ENCODE measurements at regions not wholly inside any gene's neighbourhood (a gene's known extent, or its start where the extent isn't known, plus 50 kb on each side); places are given as distances from the start of the nearest gene placed in this dataset.

DNA sequence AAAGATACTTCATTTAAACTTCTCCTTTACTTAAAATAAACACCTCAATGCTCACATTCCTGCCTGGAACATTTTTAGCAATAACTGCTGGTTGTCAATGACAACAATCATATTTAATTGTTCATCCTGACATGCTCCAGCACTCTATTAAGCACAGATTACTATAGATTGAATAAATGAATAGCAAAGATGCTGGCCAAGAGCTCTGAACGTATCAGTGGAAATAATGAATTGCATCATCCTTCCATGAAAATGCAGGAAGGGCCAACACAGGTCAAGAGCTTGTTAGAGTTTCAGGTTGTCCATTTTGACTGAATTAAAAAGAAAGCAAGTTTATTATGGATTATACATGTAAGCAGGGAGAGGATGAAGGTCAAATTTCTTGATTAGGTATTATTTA, 994.0 kb downstream of the TSN start:
- no peak overlapping the region for H2BK5ac ChIP-seq (ENCODE audit: low read depth, low read length)
- no peak overlapping the region for H2BK20ac ChIP-seq (ENCODE audit: low read length)
- no peaks in the 10 kb centered on the region for H3K9me3 ChIP-seq (ENCODE audit: insufficient read depth in 2 of 2, low read depth in 1 of 2, low read length in 1 of 2)
- H4K5ac ChIP-seq (ENCODE audit: insufficient read length, low read depth, low read length), result no peak overlapping the region
- no peak overlapping the region for H2BK15ac ChIP-seq (ENCODE audit: low read length)
- DNase-seq (ENCODE audit: low read depth in 1 of 2, low spot score in 2 of 2) (no peak), FAIRE-seq (no peak)
- H3K79me2 ChIP-seq (ENCODE audit: control insufficient read depth in 1 of 2, insufficient read depth in 2 of 2, low read length in 2 of 2), result no peaks in the 10 kb centered on the region
- H3K79me1 ChIP-seq (ENCODE audit: low read depth, low read length), result no peaks in the 10 kb centered on the region
- no peak overlapping the region for H2AFZ ChIP-seq (ENCODE audit: low read length)
- H3K4me1 ChIP-seq (replicated peaks in 1 of 4; ENCODE audit: control insufficient read depth in 3 of 4, insufficient read depth in 4 of 4, low read length in 3 of 4), result peaks cover 0 to 5% (median 3%) of the 10 kb centered on the region in 4 experiments; a peak in 2 of 7 replicates
- no peak overlapping the region for H3K23ac ChIP-seq (ENCODE audit: insufficient read length)
- no peak overlapping the region for H3K27ac ChIP-seq (ENCODE audit: low read depth, low read length)
- no peaks in the 10 kb centered on the region for H3K36me3 ChIP-seq (ENCODE audit: control insufficient read depth in 2 of 4, insufficient read depth in 4 of 4, low read length in 3 of 4)
- H3K4me3 ChIP-seq (ENCODE audit: extremely low read depth in 1 of 4, insufficient read depth in 2 of 4, low read depth in 3 of 4, low read length in 4 of 4), result no peak overlapping the region
- H3K9ac ChIP-seq (replicated peaks in 1 of 4; ENCODE audit: extremely low read depth in 1 of 4, low read depth in 3 of 4, low read length in 3 of 4), result no peak overlapping the region
- H3K14ac ChIP-seq (ENCODE audit: insufficient read length), result no peak overlapping the region
- no peak overlapping the region for H2AK5ac ChIP-seq (ENCODE audit: low read depth, low read length)
- no peaks in the 10 kb centered on the region for H3K23me2 ChIP-seq (ENCODE audit: low read depth, low read length)
- no peak overlapping the region for H3K56ac ChIP-seq (replicated peaks; ENCODE audit: insufficient read length, low read depth, low read length)
- no peak overlapping the region for H4K91ac ChIP-seq (replicated peaks; ENCODE audit: insufficient read length, low read length)
- POLR2A ChIA-PET (ENCODE audit: partially characterized antibody), result no interaction called here
- H3K18ac ChIP-seq (ENCODE audit: extremely low read depth, low read length), result no peak overlapping the region
- TF ChIP-seq CEBPB (IDR thresholded peaks at IDR 0.05; ENCODE audit: low read depth, low read length) (no peak), PHF8 (conservative IDR thresholded peaks at IDR 0.05; ENCODE audit: low read depth, low read length) (no peak), RBBP5 (IDR thresholded peaks at IDR 0.05; ENCODE audit: borderline replicate concordance, low read depth, low read length) (no peak), SIRT6 (IDR thresholded peaks at IDR 0.05; ENCODE audit: low read length) (no peak), SIX5 (IDR thresholded peaks at IDR 0.05; ENCODE audit: low read depth, low read length) (no peak), POLR2A (IDR thresholded peaks at IDR 0.05; ENCODE audit: control extremely low read depth in 1 of 2, low read depth in 2 of 2, low read length in 2 of 2) (no peak), BRCA1 (IDR thresholded peaks at IDR 0.05; ENCODE audit: low read depth, low read length) (no peak)
- H3K4me2 ChIP-seq (ENCODE audit: insufficient read depth in 1 of 2, low read depth in 2 of 2, low read length in 2 of 2), result no peak overlapping the region
- no peaks in the 10 kb centered on the region; a peak in 1 of 7 replicates for H3K27me3 ChIP-seq (replicated peaks in 1 of 4; ENCODE audit: control insufficient read depth in 3 of 4, extremely low read depth in 1 of 4, insufficient read depth in 3 of 4, low read length in 3 of 4)
- CTCF ChIA-PET (ENCODE audit: partially characterized antibody), result interaction anchor here (1.5 kb wide), 1 partner anchor 22 kb away, joined by 4 read pairs; no protein-coding TSS in a partner anchor
- H4K20me1 ChIP-seq (replicated peaks in 1 of 2; ENCODE audit: control insufficient read depth in 1 of 2, insufficient read depth in 2 of 2, low read length in 2 of 2), result no peaks in the 10 kb centered on the region
- no peak overlapping the region for H4K8ac ChIP-seq (ENCODE audit: extremely low read depth, insufficient read depth, low read length)
- WGBS, 2 experiments (ENCODE audit: extremely low coverage in 1 of 2, insufficient coverage in 1 of 2, insufficient read length in 1 of 2, insufficient replicate concordance in 2 of 2, low coverage in 1 of 2, low lambda C conversion rate in 2 of 2, missing lambda C conversion rate in 1 of 2), result 93% methylated on average over 1 of the region's 1 CpG; no CpG with 5 or more reads in 1 of the 2 experiments
- no peak overlapping the region for H2BK12ac ChIP-seq (ENCODE audit: low read depth, low read length)
- no peak overlapping the region for H3K4ac ChIP-seq (replicated peaks; ENCODE audit: insufficient read length, low read depth, low read length)
- H2BK120ac ChIP-seq (replicated peaks; ENCODE audit: low read depth, low read length), result no peak overlapping the region
